GM12892 (cell line): ENCODE measurements at regions not wholly inside any gene's neighbourhood (a gene's known extent, or its start where the extent isn't known, plus 50 kb on each side); places are given as distances from the start of the nearest gene placed in this dataset.

Source experiments
- POLR2A ChIP-seq: IDR thresholded peaks from 2 replicates; pipeline ENCODE4 v1.6.1; 2011; ENCODE audit warnings: low read depth, low read length, control low read depth
- POLR2AphosphoS5 ChIP-seq: IDR thresholded peaks from 2 replicates; pipeline ENCODE4 v1.6.1; 2011; ENCODE audit warnings: low read depth, low read length, control low read depth
- TAF1 ChIP-seq: IDR thresholded peaks from 2 replicates; pipeline ENCODE4 v1.6.1; 2011; ENCODE audit warnings: low read depth, mild to moderate bottlenecking, control low read depth, low read length, borderline replicate concordance

GRCh38 chr12:67377541-67377940 is 108.4 kb downstream of the CAND1 start:
- no peak for TF ChIP-seq POLR2A
- TF ChIP-seq POLR2AphosphoS5 = no peak
- TF ChIP-seq TAF1 = no peak
